Gastrocnemius medialis (tissue), 4 donors: ENCODE measurements at regions not wholly inside any gene's neighbourhood (a gene's known extent, or its start where the extent isn't known, plus 50 kb on each side); places are given as distances from the start of the nearest gene placed in this dataset.

Experiments
- ATAC-seq, 2 donors: fragments of 150-250 bp; one replicate each; pipeline ENCODE4 v1.9.1; 2016
- DNase-seq, 2 donors: peaks; one replicate each; pipeline ENCODE4 v3.0.0-alpha.2; 2019
- H3K27ac ChIP-seq, 4 donors: fragments of 200-600 bp; sonication (generic); 1 replicate in 1 of 4; 2 replicates in 3 of 4; pipeline ENCODE4 v1.5.1; 2016 to 2018; ENCODE audit warnings: mild to moderate bottlenecking in 2 of 4, moderate library complexity in 1 of 4
- H3K27me3 ChIP-seq, 3 donors: fragments of 200-600 bp; sonication (generic) in 2 of 3; 1 replicate in 1 of 3; 2 replicates in 2 of 3; pipeline versions ENCODE4 v1.5.1 to v1.6.0; 2016 to 2019; ENCODE audit warnings: mild to moderate bottlenecking in 1 of 3, moderate library complexity in 1 of 3
- H3K36me3 ChIP-seq, 2 donors: fragments of 200-600 bp; sonication (generic) in 1 of 2; one replicate each; pipeline ENCODE4 v1.5.1; 2017 to 2018
- H3K4me1 ChIP-seq, 2 donors: fragments of 200-600 bp; sonication (generic) in 1 of 2; one replicate each; pipeline ENCODE4 v1.5.1; 2016 to 2017; ENCODE audit warnings: mild to moderate bottlenecking in 2 of 2
- H3K4me3 ChIP-seq, 4 donors: fragments of 200-600 bp; sonication (generic) in 3 of 4; 1 replicate in 1 of 4; 2 replicates in 3 of 4; pipeline ENCODE4 v1.5.1; 2016 to 2019; ENCODE audit warnings: mild to moderate bottlenecking in 2 of 4
- H3K9me3 ChIP-seq, 3 donors: fragments of 200-600 bp; sonication (generic) in 2 of 3; 1 replicate in 1 of 3; 2 replicates in 2 of 3; pipeline ENCODE4 v1.5.1; 2016 to 2019
- CTCF ChIP-seq, 5 experiments: fragments of 450-650 bp in 3 of 5; fragments of 200-600 bp in 2 of 5; sonication (generic) in 2 of 5; IDR thresholded peaks in 4 of 5; conservative IDR thresholded peaks in 1 of 5; 1 replicate in 4 of 5; 2 replicates in 1 of 5; pipeline ENCODE4 v1.5.1; 2016 to 2019; ENCODE audit warnings: antibody characterized with exemption in 5 of 5, mild to moderate bottlenecking in 3 of 5, moderate library complexity in 3 of 5
- POLR2A ChIP-seq, 2 donors: fragments of 450-650 bp; IDR thresholded peaks; one replicate each; pipeline ENCODE4 v1.6.1; 2017; ENCODE audit warnings: antibody characterized with exemption in 2 of 2, mild to moderate bottlenecking in 2 of 2, moderate library complexity in 2 of 2
- in situ Hi-C, 4 donors: fragments of 200-750 bp; cut with MboI; loops; one replicate each; pipeline versions ENCODE4 v1.15.0 to v1.8.0; 2017; ENCODE audit warnings: low sequenced_read_pairs in 4 of 4
- intact Hi-C: fragments of 100-400 bp; cut with DNase I; formaldehyde crosslinking; loops from one replicate; pipeline ENCODE4 v1.15.1; 2023; ENCODE audit warnings: low total_unique reads

GRCh38 chr13:72153272-72153671 lies 286.3 kb upstream of the DACH1 start:
- ATAC-seq (no peak), DNase-seq (no peak)
- Histone ChIP-seq H3K27me3 (no peaks in the 10 kb centered on the region), H3K36me3 (no peaks in the 10 kb centered on the region), H3K27ac (no peak overlapping the region), H3K4me3 (no peak overlapping the region), H3K4me1 (no peaks in the 10 kb centered on the region), H3K9me3 (no peaks in the 10 kb centered on the region)
- TF ChIP-seq POLR2A (IDR thresholded peaks at IDR 0.05), result no peak
- no peak for TF ChIP-seq CTCF (IDR thresholded peaks at IDR 0.05 in 4 of 5, conservative IDR thresholded peaks at IDR 0.05 in 1 of 5)
- intact Hi-C loops (no loop called here), in situ Hi-C loops (no loop called here)

- Histone ChIP-seq H3K27ac (no peak overlapping the region), H3K27me3 (no peaks in the 10 kb centered on the region), H3K9me3 (no peaks in the 10 kb centered on the region), H3K4me3 (no peak overlapping the region), H3K4me1 (no peaks in the 10 kb centered on the region), H3K36me3 (no peaks in the 10 kb centered on the region)
- in situ Hi-C loops, result no loop called here
- intact Hi-C loops, result no loop called here
- ATAC-seq, result no peak
- TF ChIP-seq CTCF (IDR thresholded peaks at IDR 0.05 in 4 of 5, conservative IDR thresholded peaks at IDR 0.05 in 1 of 5), result no peak
- no peak for TF ChIP-seq POLR2A (IDR thresholded peaks at IDR 0.05)
- no peak for DNase-seq
Observed at GRCh38 chr13:72151241-72151640, 284.2 kb upstream of the DACH1 start.

- H3K4me1 ChIP-seq, result no peaks in the 10 kb centered on the region
- no peak for ATAC-seq
- H3K36me3 ChIP-seq, result no peaks in the 10 kb centered on the region
- TF ChIP-seq POLR2A (IDR thresholded peaks at IDR 0.05) (no peak), CTCF (IDR thresholded peaks at IDR 0.05 in 4 of 5, conservative IDR thresholded peaks at IDR 0.05 in 1 of 5) (no peak)
- no peaks in the 10 kb centered on the region for H3K27me3 ChIP-seq
- no peak overlapping the region for H3K4me3 ChIP-seq
- no peaks in the 10 kb centered on the region for H3K9me3 ChIP-seq
- no peak overlapping the region for H3K27ac ChIP-seq
- in situ Hi-C loops, result no loop called here
- DNase-seq, result no peak
- intact Hi-C loops, result no loop called here
Observed at GRCh38 chr13:72150502-72150901, 283.5 kb upstream of the DACH1 start.

- no peaks in the 10 kb centered on the region for H3K27me3 ChIP-seq
- no peaks in the 10 kb centered on the region for H3K36me3 ChIP-seq
- H3K27ac ChIP-seq, result no peak overlapping the region
- in situ Hi-C loops (no loop called here), intact Hi-C loops (no loop called here)
- H3K4me3 ChIP-seq, result no peak overlapping the region
- DNase-seq (no peak), ATAC-seq (no peak)
- TF ChIP-seq POLR2A (IDR thresholded peaks at IDR 0.05) (no peak), CTCF (IDR thresholded peaks at IDR 0.05 in 4 of 5, conservative IDR thresholded peaks at IDR 0.05 in 1 of 5) (no peak)
- H3K9me3 ChIP-seq, result no peaks in the 10 kb centered on the region
- H3K4me1 ChIP-seq, result no peaks in the 10 kb centered on the region
Observed at GRCh38 chr13:72149701-72150100, 282.7 kb upstream of the DACH1 start.

- Histone ChIP-seq H3K27ac (no peak overlapping the region), H3K36me3 (no peaks in the 10 kb centered on the region), H3K4me1 (no peaks in the 10 kb centered on the region), H3K4me3 (no peak overlapping the region), H3K9me3 (no peaks in the 10 kb centered on the region), H3K27me3 (no peaks in the 10 kb centered on the region)
- in situ Hi-C loops (no loop called here), intact Hi-C loops (no loop called here)
- no peak for ATAC-seq
- no peak for DNase-seq
- TF ChIP-seq POLR2A (IDR thresholded peaks at IDR 0.05) (no peak), CTCF (IDR thresholded peaks at IDR 0.05 in 4 of 5, conservative IDR thresholded peaks at IDR 0.05 in 1 of 5) (no peak)
Observed at GRCh38 chr13:72146816-72147215, 279.8 kb upstream of the DACH1 start.
